Astrocyte (in vitro differentiated cells and primary cell): ENCODE measurements at regions not wholly inside any gene's neighbourhood (a gene's known extent, or its start where the extent isn't known, plus 50 kb on each side); places are given as distances from the start of the nearest gene placed in this dataset.

Experiments used
- DNase-seq: peaks from one replicate; pipeline ENCODE4 v3.0.0-alpha.2; 2010; ENCODE audit warnings: low read depth
- FAIRE-seq: peaks from 2 replicates; lab custom pipeline; 2011; peaks lifted over from hg19 to GRCh38; lab: Jason Lieb, UNC
- H2AFZ ChIP-seq: 2 replicates; pipeline ENCODE4 v1.6.0; 2012; ENCODE audit warnings: low read depth, low read length, inconsistent platforms
- H3K27ac ChIP-seq: 2 replicates; pipeline ENCODE4 v1.5.1; 2011; ENCODE audit warnings: low read depth, low read length, inconsistent platforms
- H3K27me3 ChIP-seq: 2 replicates; pipeline ENCODE4 v1.6.0; 2011; ENCODE audit warnings: low read length, inconsistent platforms; ENCODE audit not compliant: insufficient read depth
- H3K36me3 ChIP-seq: 2 replicates; pipeline ENCODE4 v1.5.1; 2011; ENCODE audit warnings: low read length, inconsistent platforms; ENCODE audit not compliant: insufficient read depth
- H3K4me1 ChIP-seq: 2 replicates; pipeline ENCODE4 v1.5.1; 2011; ENCODE audit warnings: low read length, inconsistent platforms; ENCODE audit not compliant: insufficient read depth
- H3K4me2 ChIP-seq: 2 replicates; pipeline ENCODE4 v1.6.0; 2012; ENCODE audit warnings: low read length, inconsistent platforms
- H3K4me3 ChIP-seq: 2 replicates; pipeline ENCODE4 v1.5.1; 2011; ENCODE audit warnings: low read depth, mild to moderate bottlenecking, low read length, inconsistent platforms; ENCODE audit not compliant: insufficient read depth
- H3K79me2 ChIP-seq: 2 replicates; pipeline ENCODE4 v1.6.0; 2012; ENCODE audit warnings: mild to moderate bottlenecking, low read length, inconsistent platforms; ENCODE audit not compliant: insufficient read depth
- H3K9ac ChIP-seq: 2 replicates; pipeline ENCODE4 v1.6.0; 2012; ENCODE audit warnings: mild to moderate bottlenecking, low read length, inconsistent platforms
- H3K9me3 ChIP-seq: 2 replicates; pipeline ENCODE4 v1.5.1; 2012; ENCODE audit warnings: low read depth, mild to moderate bottlenecking, low read length, inconsistent platforms; ENCODE audit not compliant: insufficient read depth
- H4K20me1 ChIP-seq: 2 replicates; pipeline ENCODE4 v1.6.0; 2012; ENCODE audit warnings: low read length, inconsistent platforms; ENCODE audit not compliant: insufficient read depth
- H3K27ac Mint-ChIP-seq: one replicate; pipeline ENCODE4 v1.8.0; 2021; ENCODE audit warnings: mild to moderate bottlenecking, mixed read lengths; ENCODE audit not compliant: unreplicated experiment
- H3K27me3 Mint-ChIP-seq: one replicate; pipeline ENCODE4 v1.8.0; 2021; ENCODE audit warnings: low read depth, mixed read lengths; ENCODE audit not compliant: unreplicated experiment
- H3K36me3 Mint-ChIP-seq: one replicate; pipeline ENCODE4 v1.8.0; 2021; ENCODE audit warnings: low read depth, mixed read lengths; ENCODE audit not compliant: unreplicated experiment
- H3K4me1 Mint-ChIP-seq: one replicate; pipeline ENCODE4 v1.8.0; 2021; ENCODE audit warnings: low read depth, mixed read lengths; ENCODE audit not compliant: unreplicated experiment
- H3K4me3 Mint-ChIP-seq: one replicate; pipeline ENCODE4 v1.8.0; 2021; ENCODE audit warnings: mild to moderate bottlenecking, moderate library complexity, mixed read lengths; ENCODE audit not compliant: unreplicated experiment
- H3K9me3 Mint-ChIP-seq: one replicate; pipeline ENCODE4 v1.8.0; 2021; ENCODE audit warnings: mild to moderate bottlenecking, mixed read lengths; ENCODE audit not compliant: unreplicated experiment
- CTCF ChIP-seq: IDR thresholded peaks from 2 replicates; pipeline ENCODE4 v1.5.1; 2011; ENCODE audit warnings: low read depth, mild to moderate bottlenecking, inconsistent platforms, low read length, moderate library complexity; ENCODE audit not compliant: insufficient read depth
- EZH2 ChIP-seq: IDR thresholded peaks from 2 replicates; pipeline ENCODE4 v1.6.1; 2012; ENCODE audit warnings: mild to moderate bottlenecking, low read length, inconsistent platforms; ENCODE audit not compliant: insufficient read depth

GRCh38 chr20:52569201-52569600, 377.6 kb upstream of the ZFP64 start:
- no peaks in the 10 kb centered on the region for H3K27me3 ChIP-seq
- peaks cover 3% of the 10 kb centered on the region for H3K9me3 ChIP-seq
- TF ChIP-seq CTCF (no peak), EZH2 (no peak)
- H4K20me1 ChIP-seq: no peaks in the 10 kb centered on the region
- no peaks in the 10 kb centered on the region for H3K4me1 Mint-ChIP-seq
- DNase-seq (peak; percentile 10), FAIRE-seq (no peak)
- no peaks in the 10 kb centered on the region for H3K36me3 ChIP-seq
- H3K4me1 ChIP-seq: no peaks in the 10 kb centered on the region
- no peak overlapping the region for H3K4me2 ChIP-seq
- H3K36me3 Mint-ChIP-seq: no peaks in the 10 kb centered on the region
- H3K9ac ChIP-seq: no peak overlapping the region
- no peak overlapping the region for H3K27ac Mint-ChIP-seq
- H2AFZ ChIP-seq: no peak overlapping the region
- H3K9me3 Mint-ChIP-seq: peaks cover 2% of the 10 kb centered on the region
- H3K27me3 Mint-ChIP-seq: no peaks in the 10 kb centered on the region
- no peak overlapping the region for H3K4me3 ChIP-seq
- H3K79me2 ChIP-seq: no peaks in the 10 kb centered on the region
- no peak overlapping the region for H3K27ac ChIP-seq
- H3K4me3 Mint-ChIP-seq: no peak overlapping the region

- Histone ChIP-seq H3K27me3 (no peaks in the 10 kb centered on the region), H3K79me2 (no peaks in the 10 kb centered on the region), H3K9me3 (peaks cover 3% of the 10 kb centered on the region), H3K4me1 (no peaks in the 10 kb centered on the region), H3K9ac (no peak overlapping the region), H2AFZ (no peak overlapping the region), H4K20me1 (no peaks in the 10 kb centered on the region), H3K4me2 (no peak overlapping the region), H3K4me3 (no peak overlapping the region), H3K36me3 (no peaks in the 10 kb centered on the region), H3K27ac (no peak overlapping the region)
- FAIRE-seq: no peak
- Mint-ChIP-seq H3K36me3 (no peaks in the 10 kb centered on the region), H3K4me3 (no peak overlapping the region), H3K27ac (no peak overlapping the region), H3K27me3 (no peaks in the 10 kb centered on the region), H3K4me1 (no peaks in the 10 kb centered on the region), H3K9me3 (peaks cover 2% of the 10 kb centered on the region)
- no peak for TF ChIP-seq EZH2
- TF ChIP-seq CTCF: no peak
- no peak for DNase-seq
These were observed 374.0 kb upstream of the ZFP64 start for GRCh38 chr20:52565614-52566013.

DNA sequence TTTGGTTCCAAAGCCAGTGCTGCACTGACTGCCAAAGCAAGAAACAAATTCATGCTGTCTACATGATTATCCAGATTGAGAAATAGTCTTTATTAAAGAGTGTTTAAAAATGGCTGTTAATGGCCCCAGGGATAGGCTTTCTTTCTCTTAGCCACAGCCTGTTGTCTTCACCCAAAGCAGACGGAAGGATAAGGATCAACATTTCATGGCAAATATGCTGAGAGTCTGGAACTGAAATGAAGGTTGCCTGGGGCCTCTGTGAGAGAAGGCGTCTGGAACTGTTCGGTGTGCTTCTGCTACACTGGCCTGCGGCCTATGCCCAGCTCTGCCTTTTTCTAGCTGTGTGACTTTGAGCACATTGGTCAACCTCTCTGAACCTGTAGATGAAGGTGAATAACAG, 373.0 kb upstream of the ZFP64 start:
- no peak overlapping the region for H3K27ac Mint-ChIP-seq
- no peaks in the 10 kb centered on the region for H3K4me1 ChIP-seq
- DNase-seq: no peak
- H3K27me3 Mint-ChIP-seq: no peaks in the 10 kb centered on the region
- no peaks in the 10 kb centered on the region for H3K79me2 ChIP-seq
- no peak overlapping the region for H2AFZ ChIP-seq
- peaks cover 3% of the 10 kb centered on the region for H3K9me3 ChIP-seq
- no peaks in the 10 kb centered on the region for H3K27me3 ChIP-seq
- H3K9me3 Mint-ChIP-seq: peaks cover 3% of the 10 kb centered on the region
- H3K9ac ChIP-seq: no peak overlapping the region
- no peak overlapping the region for H3K4me3 ChIP-seq
- no peaks in the 10 kb centered on the region for H3K4me1 Mint-ChIP-seq
- no peak overlapping the region for H3K4me3 Mint-ChIP-seq
- H3K36me3 ChIP-seq: no peaks in the 10 kb centered on the region
- FAIRE-seq: no peak
- H3K4me2 ChIP-seq: no peak overlapping the region
- TF ChIP-seq CTCF (no peak), EZH2 (no peak)
- H3K27ac ChIP-seq: no peak overlapping the region
- no peaks in the 10 kb centered on the region for H4K20me1 ChIP-seq
- H3K36me3 Mint-ChIP-seq: no peaks in the 10 kb centered on the region
